ENCODE measurements at regions not wholly inside any gene's neighbourhood (a gene's known extent, or its start where the extent isn't known, plus 50 kb on each side); places are given as distances from the start of the nearest gene placed in this dataset.

GRCh38 chr16:17877821-17878360 lies 407.1 kb upstream of the XYLT1 start:
- TF ChIP-seq POLR2AphosphoS5 (IDR thresholded peaks at IDR 0.05; ENCODE audit: borderline replicate concordance, low read depth, low read length) (no peak), EZH2 (IDR thresholded peaks at IDR 0.05) (no peak)

All from SK-N-MC (cell line).